ENCODE measurements at regions not wholly inside any gene's neighbourhood (a gene's known extent, or its start where the extent isn't known, plus 50 kb on each side); places are given as distances from the start of the nearest gene placed in this dataset.

- Histone ChIP-seq H3K4me1 (ENCODE audit: insufficient read depth) (peaks cover 2% of the 10 kb centered on the region), H3K36me3 (ENCODE audit: insufficient read depth) (no peaks in the 10 kb centered on the region), H3K27ac (ENCODE audit: low read depth) (peak overlapping the region; percentile 65), H3K4me3 (ENCODE audit: low read depth, low read length) (no peak overlapping the region)
- peak; percentile 89 for DNase-seq (ENCODE audit: extremely low spot score)
- 55% methylated on average over 7 of the region's 7 CpGs for WGBS
Measured at GRCh38 chr1:229221106-229222019, 49.5 kb upstream of the RAB4A start.
